PC-3 (cell line): ENCODE measurements at regions not wholly inside any gene's neighbourhood (a gene's known extent, or its start where the extent isn't known, plus 50 kb on each side); places are given as distances from the start of the nearest gene placed in this dataset.

ENCODE experiments used
- ATAC-seq: fragments of 200-7000 bp; cut with Tn5 transposase; 2 replicates; pipeline ENCODE4 v1.9.1; 2020; ENCODE audit warnings: mild to moderate bottlenecking, moderate library complexity
- BruUV-seq: library from RNA; stranded (reverse); fragments of 400-500 nt; replicated peaks from 2 replicates; lab custom pipeline; 2021; lab: Mats Ljungman, UMichigan
- CTCF ChIA-PET: fragments of 300-600 bp; sonication (Branson Sonifier 250); formaldehyde crosslinking; loops from one replicate; lab custom pipeline; 2022; ENCODE audit warnings: antibody characterized with exemption; lab: Charles Lee
- POLR2A ChIA-PET: fragments of 300-600 bp; sonication (Branson Sonifier 250); formaldehyde crosslinking; loops from one replicate; lab custom pipeline; 2022; ENCODE audit warnings: antibody characterized with exemption; ENCODE audit not compliant: unreplicated experiment; lab: Charles Lee
- DNase-seq: peaks from one replicate; pipeline ENCODE4 v3.0.0-alpha.2; 2015
- H2AFZ ChIP-seq: fragments of 300-600 bp; sonication (generic); 2 replicates; pipeline ENCODE4 v1.6.0; 2016; ENCODE audit warnings: antibody characterized with exemption, low read length
- H3F3A ChIP-seq: fragments of 300-600 bp; sonication (generic); one replicate; pipeline ENCODE4 v1.6.0; 2017; ENCODE audit warnings: antibody characterized with exemption, low read length, control low read depth, mild to moderate bottlenecking; ENCODE audit not compliant: unreplicated experiment
- H3K27ac ChIP-seq: fragments of 300-600 bp; sonication (generic); 2 replicates; pipeline ENCODE4 v1.5.1; 2016; ENCODE audit warnings: mild to moderate bottlenecking, low read length
- H3K27me3 ChIP-seq: fragments of 300-600 bp; sonication (generic); 2 replicates; pipeline ENCODE4 v1.6.1; 2016; ENCODE audit warnings: low read length, mixed read lengths
- H3K36me3 ChIP-seq: fragments of 300-600 bp; sonication (generic); 2 replicates; pipeline ENCODE4 v1.6.1; 2016; ENCODE audit warnings: low read depth, mixed run types, low read length, mixed read lengths
- H3K4me1 ChIP-seq: fragments of 300-600 bp; sonication (generic); 2 replicates; pipeline ENCODE4 v1.5.1; 2016; ENCODE audit warnings: low read length; ENCODE audit not compliant: insufficient read depth
- H3K4me2 ChIP-seq: fragments of 300-600 bp; sonication (generic); 2 replicates; pipeline ENCODE4 v1.6.0; 2016; ENCODE audit warnings: low read length
- H3K4me3 ChIP-seq: fragments of 300-600 bp; sonication (generic); 2 replicates; pipeline ENCODE4 v1.5.1; 2016; ENCODE audit warnings: mild to moderate bottlenecking, low read length, mixed read lengths
- H3K79me2 ChIP-seq: fragments of 300-600 bp; sonication (generic); 2 replicates; pipeline ENCODE4 v1.6.1; 2017; ENCODE audit warnings: low read length, mixed read lengths
- H3K9ac ChIP-seq: fragments of 300-600 bp; sonication (generic); 2 replicates; pipeline ENCODE4 v1.6.0; 2016; ENCODE audit warnings: mild to moderate bottlenecking, low read length
- H3K9me2 ChIP-seq: fragments of 300-600 bp; sonication (generic); replicated peaks from 2 replicates; pipeline ENCODE4 v1.6.1; 2016; ENCODE audit warnings: mixed run types, low read length, mixed read lengths
- H3K9me3 ChIP-seq: fragments of 300-600 bp; sonication (generic); 2 replicates; pipeline ENCODE4 v1.6.1; 2016; ENCODE audit warnings: low read length, mixed read lengths
- H4K20me1 ChIP-seq: fragments of 300-600 bp; sonication (generic); 2 replicates; pipeline ENCODE4 v1.6.1; 2016; ENCODE audit warnings: low read length, mixed read lengths
- EZH2 ChIP-seq: fragments of 300-600 bp; sonication (generic); IDR thresholded peaks from one replicate; pipeline ENCODE4 v1.6.1; 2017; ENCODE audit warnings: antibody characterized with exemption, mild to moderate bottlenecking, low read length; ENCODE audit not compliant: unreplicated experiment
- EZH2phosphoT487 ChIP-seq: fragments of 300-600 bp; sonication (generic); IDR thresholded peaks from 2 replicates; pipeline ENCODE4 v1.6.1; 2018; ENCODE audit warnings: mild to moderate bottlenecking, antibody characterized with exemption, low read length, borderline replicate concordance
- intact Hi-C: fragments of 100-400 bp; cut with micrococcal nuclease; formaldehyde crosslinking; loops from 2 replicates; pipeline ENCODE4 v1.9.0; 2023
- TF ChIP-seq, protein P1 (sequence below): fragments of 300-600 bp; sonication (generic); conservative IDR thresholded peaks from 2 replicates; pipeline ENCODE4 v1.5.1; 2017; ENCODE audit warnings: antibody characterized with exemption, low read depth, mild to moderate bottlenecking, low read length

DNA sequence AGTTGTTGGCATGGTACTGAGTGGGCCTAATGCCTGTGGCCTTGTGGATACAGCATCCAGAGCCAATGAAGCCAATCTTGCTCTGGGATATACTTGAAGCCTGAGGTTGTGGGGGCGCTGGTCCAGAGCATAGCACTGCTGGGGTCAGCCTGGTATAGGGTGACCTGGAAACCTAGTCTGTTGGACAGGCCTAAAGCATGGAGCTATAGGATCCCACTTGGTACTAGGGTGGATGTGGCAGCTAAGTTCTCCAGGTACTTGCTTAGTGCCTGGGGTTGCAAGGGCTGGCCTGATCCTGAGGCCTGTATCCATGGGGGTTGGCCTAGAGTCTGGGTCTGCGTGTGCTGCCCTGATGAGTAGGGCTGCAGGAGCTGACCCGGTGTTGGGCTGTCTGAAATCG is 1168.2 kb upstream of the C9orf72 start:
- H3K27ac ChIP-seq, result no peak overlapping the region
- CTCF ChIA-PET, result no interaction called here

DNA sequence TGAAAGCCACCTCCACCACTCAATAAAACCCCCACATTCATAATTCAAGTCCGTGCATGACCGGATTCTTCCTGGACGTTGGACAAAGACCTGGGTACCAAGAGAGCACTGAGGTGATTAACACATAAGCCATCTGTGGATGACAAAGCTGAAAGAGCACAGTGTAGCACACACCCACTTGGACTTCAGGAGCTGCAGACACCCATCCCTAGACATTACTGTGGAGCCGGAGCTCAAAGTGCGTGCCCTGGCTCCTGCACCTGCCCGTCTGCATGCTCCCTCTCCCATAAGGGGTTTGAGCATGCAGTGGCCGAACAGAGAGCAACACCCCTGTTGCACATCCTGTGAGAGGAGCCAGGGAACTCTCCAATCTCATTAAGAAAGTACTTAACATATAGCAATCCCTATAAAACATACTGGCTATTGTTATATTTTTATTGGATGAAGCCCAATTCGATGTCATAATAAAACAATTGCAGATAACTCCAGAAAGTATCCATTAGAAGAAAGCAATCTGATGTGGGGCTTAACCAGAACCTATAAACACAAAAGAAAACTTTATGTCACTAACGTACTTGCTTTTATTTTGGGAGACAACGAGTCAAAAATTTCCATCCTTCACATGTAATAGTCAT is 1174.2 kb upstream of the C9orf72 start:
- Histone ChIP-seq H4K20me1 (no peaks in the 10 kb centered on the region), H3F3A (no peaks in the 10 kb centered on the region), H3K4me3 (no peak overlapping the region), H3K27ac (no peak overlapping the region), H3K4me1 (no peaks in the 10 kb centered on the region), H2AFZ (no peak overlapping the region), H3K9ac (no peak overlapping the region), H3K36me3 (no peaks in the 10 kb centered on the region), H3K4me2 (no peak overlapping the region), H3K9me2 (no peaks in the 10 kb centered on the region), H3K79me2 (no peaks in the 10 kb centered on the region), H3K9me3 (no peaks in the 10 kb centered on the region), H3K27me3 (no peaks in the 10 kb centered on the region)
- POLR2A ChIA-PET, result no interaction called here
- intact Hi-C loops, result no loop called here
- DNase-seq (no peak), ATAC-seq (no peak)
- CTCF ChIA-PET, result no interaction called here
- no TSS peak for BruUV-seq
- TF ChIP-seq, protein P1, sequence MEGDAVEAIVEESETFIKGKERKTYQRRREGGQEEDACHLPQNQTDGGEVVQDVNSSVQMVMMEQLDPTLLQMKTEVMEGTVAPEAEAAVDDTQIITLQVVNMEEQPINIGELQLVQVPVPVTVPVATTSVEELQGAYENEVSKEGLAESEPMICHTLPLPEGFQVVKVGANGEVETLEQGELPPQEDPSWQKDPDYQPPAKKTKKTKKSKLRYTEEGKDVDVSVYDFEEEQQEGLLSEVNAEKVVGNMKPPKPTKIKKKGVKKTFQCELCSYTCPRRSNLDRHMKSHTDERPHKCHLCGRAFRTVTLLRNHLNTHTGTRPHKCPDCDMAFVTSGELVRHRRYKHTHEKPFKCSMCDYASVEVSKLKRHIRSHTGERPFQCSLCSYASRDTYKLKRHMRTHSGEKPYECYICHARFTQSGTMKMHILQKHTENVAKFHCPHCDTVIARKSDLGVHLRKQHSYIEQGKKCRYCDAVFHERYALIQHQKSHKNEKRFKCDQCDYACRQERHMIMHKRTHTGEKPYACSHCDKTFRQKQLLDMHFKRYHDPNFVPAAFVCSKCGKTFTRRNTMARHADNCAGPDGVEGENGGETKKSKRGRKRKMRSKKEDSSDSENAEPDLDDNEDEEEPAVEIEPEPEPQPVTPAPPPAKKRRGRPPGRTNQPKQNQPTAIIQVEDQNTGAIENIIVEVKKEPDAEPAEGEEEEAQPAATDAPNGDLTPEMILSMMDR, result no peak
- TF ChIP-seq EZH2phosphoT487, result no peak
- TF ChIP-seq EZH2, result no peak

More for the DNA sequence above, 1168.2 kb upstream of the C9orf72 start:
- Histone ChIP-seq H3K4me2 (no peak overlapping the region), H3K9me3 (no peaks in the 10 kb centered on the region), H3K36me3 (no peaks in the 10 kb centered on the region), H3K4me1 (no peaks in the 10 kb centered on the region), H3K4me3 (no peak overlapping the region), H3F3A (no peaks in the 10 kb centered on the region), H3K9me2 (no peaks in the 10 kb centered on the region), H2AFZ (no peak overlapping the region), H3K79me2 (no peaks in the 10 kb centered on the region), H4K20me1 (no peaks in the 10 kb centered on the region), H3K27me3 (no peaks in the 10 kb centered on the region), H3K9ac (no peak overlapping the region)
- TF ChIP-seq, protein P1, result no peak
- TF ChIP-seq EZH2phosphoT487 (no peak), EZH2 (no peak)
- DNase-seq (no peak), ATAC-seq (no peak)
- intact Hi-C loops, result no loop called here
- BruUV-seq, result no TSS peak
- POLR2A ChIA-PET, result no interaction called here

DNA sequence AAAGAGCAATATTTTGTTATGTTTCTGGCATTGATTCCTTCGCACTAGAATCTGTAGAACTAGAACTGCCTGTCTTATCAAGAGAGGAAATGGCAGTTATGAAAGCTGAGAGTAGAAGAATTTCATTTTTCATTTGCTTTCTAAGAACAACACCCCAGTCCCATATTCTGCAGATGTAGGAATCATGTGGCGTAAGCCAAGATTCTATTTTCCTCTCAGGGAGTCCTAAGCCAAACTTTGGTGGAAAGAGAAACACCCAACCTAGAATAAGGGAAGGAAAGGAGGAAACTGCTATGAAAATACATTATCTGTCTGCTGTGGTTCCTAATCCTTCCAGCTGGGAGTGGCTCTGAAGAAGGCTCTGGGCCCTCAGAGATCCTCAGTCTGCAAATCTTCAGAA is 1176.9 kb upstream of the C9orf72 start:
- CTCF ChIA-PET, result no interaction called here
- H3F3A ChIP-seq, result no peaks in the 10 kb centered on the region
- no peak overlapping the region for H3K9ac ChIP-seq
- BruUV-seq, result no TSS peak
- H3K9me2 ChIP-seq, result no peaks in the 10 kb centered on the region
- no peaks in the 10 kb centered on the region for H3K79me2 ChIP-seq
- no peak overlapping the region for H3K4me3 ChIP-seq
- no peaks in the 10 kb centered on the region for H4K20me1 ChIP-seq
- no peak for TF ChIP-seq EZH2
- H3K4me2 ChIP-seq, result no peak overlapping the region
- H2AFZ ChIP-seq, result no peak overlapping the region
- no peaks in the 10 kb centered on the region for H3K27me3 ChIP-seq
- ATAC-seq, result no peak
- DNase-seq, result no peak
- POLR2A ChIA-PET, result no interaction called here
- H3K36me3 ChIP-seq, result no peaks in the 10 kb centered on the region
- no peaks in the 10 kb centered on the region for H3K4me1 ChIP-seq
- H3K27ac ChIP-seq, result no peak overlapping the region
- intact Hi-C loops, result no loop called here
- no peaks in the 10 kb centered on the region for H3K9me3 ChIP-seq
